ENCODE measurements at regions not wholly inside any gene's neighbourhood (a gene's known extent, or its start where the extent isn't known, plus 50 kb on each side); places are given as distances from the start of the nearest gene placed in this dataset.
"Not testable (repeated sequence)": the region's sequence is repeated elsewhere in the genome, so short reads cannot be mapped to it uniquely, and the experiment has no call there.

DNA sequence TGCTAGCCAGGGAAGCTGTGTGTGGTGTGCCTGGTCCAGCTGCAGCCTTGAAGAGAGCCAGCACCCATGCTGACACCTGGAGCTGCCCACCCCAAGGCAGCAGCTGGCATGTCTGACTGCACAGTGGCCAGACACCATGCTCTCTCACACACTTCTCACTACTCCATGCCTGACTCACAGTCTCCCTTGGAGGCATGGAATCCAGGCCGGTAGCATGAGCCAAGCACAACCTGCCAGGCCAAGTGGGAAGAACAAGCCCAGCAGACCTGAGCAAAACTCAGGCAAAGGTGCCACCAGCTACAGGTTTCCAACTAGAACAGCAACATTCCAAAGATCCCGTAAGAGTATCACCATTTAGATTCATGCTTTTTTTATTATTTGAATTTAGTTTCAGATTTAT, 625.3 kb upstream of the LRRTM4 start:
- Histone ChIP-seq H3K27ac (ENCODE audit: low read depth in 2 of 2, low read length in 2 of 2) (no peak overlapping the region), H3K36me3 (ENCODE audit: control insufficient read depth in 2 of 3, insufficient read depth in 3 of 3, low read length in 3 of 3) (no peaks in the 10 kb centered on the region), H3K9me3 (ENCODE audit: control insufficient read depth in 2 of 3, insufficient read depth in 1 of 3, low read length in 3 of 3) (no peaks in the 10 kb centered on the region), H3K4me1 (ENCODE audit: control insufficient read depth in 2 of 3, insufficient read depth in 2 of 3, low read depth in 1 of 3, low read length in 3 of 3) (no peaks in the 10 kb centered on the region), H3K9ac (ENCODE audit: low read length in 3 of 3) (no peak overlapping the region), H3K27me3 (ENCODE audit: control insufficient read depth, insufficient read depth, low read length) (no peaks in the 10 kb centered on the region), H3K4me3 (ENCODE audit: low read length in 3 of 3) (no peak overlapping the region)
- DNase-seq (no peak), FAIRE-seq (no peak)
- TF ChIP-seq, protein P1, sequence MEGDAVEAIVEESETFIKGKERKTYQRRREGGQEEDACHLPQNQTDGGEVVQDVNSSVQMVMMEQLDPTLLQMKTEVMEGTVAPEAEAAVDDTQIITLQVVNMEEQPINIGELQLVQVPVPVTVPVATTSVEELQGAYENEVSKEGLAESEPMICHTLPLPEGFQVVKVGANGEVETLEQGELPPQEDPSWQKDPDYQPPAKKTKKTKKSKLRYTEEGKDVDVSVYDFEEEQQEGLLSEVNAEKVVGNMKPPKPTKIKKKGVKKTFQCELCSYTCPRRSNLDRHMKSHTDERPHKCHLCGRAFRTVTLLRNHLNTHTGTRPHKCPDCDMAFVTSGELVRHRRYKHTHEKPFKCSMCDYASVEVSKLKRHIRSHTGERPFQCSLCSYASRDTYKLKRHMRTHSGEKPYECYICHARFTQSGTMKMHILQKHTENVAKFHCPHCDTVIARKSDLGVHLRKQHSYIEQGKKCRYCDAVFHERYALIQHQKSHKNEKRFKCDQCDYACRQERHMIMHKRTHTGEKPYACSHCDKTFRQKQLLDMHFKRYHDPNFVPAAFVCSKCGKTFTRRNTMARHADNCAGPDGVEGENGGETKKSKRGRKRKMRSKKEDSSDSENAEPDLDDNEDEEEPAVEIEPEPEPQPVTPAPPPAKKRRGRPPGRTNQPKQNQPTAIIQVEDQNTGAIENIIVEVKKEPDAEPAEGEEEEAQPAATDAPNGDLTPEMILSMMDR (IDR thresholded peaks at IDR 0.05; ENCODE audit: borderline replicate concordance, extremely low read depth, insufficient read depth), result no peak
- intact Hi-C loops (cut with DNase I), result no loop called here

- intact Hi-C loops (cut with DNase I), result no loop called here
- Histone ChIP-seq H3K4me1 (ENCODE audit: control insufficient read depth in 2 of 3, insufficient read depth in 2 of 3, low read depth in 1 of 3, low read length in 3 of 3) (no peaks in the 10 kb centered on the region), H3K36me3 (ENCODE audit: control insufficient read depth in 2 of 3, insufficient read depth in 3 of 3, low read length in 3 of 3) (no peaks in the 10 kb centered on the region), H3K9ac (ENCODE audit: low read length in 3 of 3) (no peak overlapping the region), H3K9me3 (ENCODE audit: control insufficient read depth in 2 of 3, insufficient read depth in 1 of 3, low read length in 3 of 3) (no peaks in the 10 kb centered on the region), H3K27me3 (ENCODE audit: control insufficient read depth, insufficient read depth, low read length) (no peaks in the 10 kb centered on the region), H3K27ac (ENCODE audit: low read depth in 2 of 2, low read length in 2 of 2) (no peak overlapping the region), H3K4me3 (ENCODE audit: low read length in 3 of 3) (no peak overlapping the region)
- DNase-seq (no peak), FAIRE-seq (no peak)
- TF ChIP-seq, protein P1 (IDR thresholded peaks at IDR 0.05; ENCODE audit: borderline replicate concordance, extremely low read depth, insufficient read depth), result no peak
Measured at GRCh38 chr2:78154586-78154985, 632.4 kb upstream of the LRRTM4 start.

- no peak for DNase-seq
- FAIRE-seq, result no peak
- H3K27ac ChIP-seq (ENCODE audit: low read depth in 2 of 2, low read length in 2 of 2), result no peak overlapping the region
- no peaks in the 10 kb centered on the region for H3K4me1 ChIP-seq (ENCODE audit: control insufficient read depth in 2 of 3, insufficient read depth in 2 of 3, low read depth in 1 of 3, low read length in 3 of 3)
- no peak overlapping the region for H3K9ac ChIP-seq (ENCODE audit: low read length in 3 of 3)
- H3K36me3 ChIP-seq (ENCODE audit: control insufficient read depth in 2 of 3, insufficient read depth in 3 of 3, low read length in 3 of 3), result no peaks in the 10 kb centered on the region
- TF ChIP-seq, protein P1 (IDR thresholded peaks at IDR 0.05; ENCODE audit: borderline replicate concordance, extremely low read depth, insufficient read depth), result no peak
- H3K4me3 ChIP-seq (ENCODE audit: low read length in 3 of 3), result no peak overlapping the region
- no peaks in the 10 kb centered on the region for H3K9me3 ChIP-seq (ENCODE audit: control insufficient read depth in 2 of 3, insufficient read depth in 1 of 3, low read length in 3 of 3)
- no peaks in the 10 kb centered on the region for H3K27me3 ChIP-seq (ENCODE audit: control insufficient read depth, insufficient read depth, low read length)
- intact Hi-C loops (cut with DNase I), result no loop called here
Measured at GRCh38 chr2:78162202-78162601, 640.0 kb upstream of the LRRTM4 start.

GRCh38 chr2:78172157-78172556, 650.0 kb upstream of the LRRTM4 start:
- H3K36me3 ChIP-seq (ENCODE audit: control insufficient read depth in 2 of 3, insufficient read depth in 3 of 3, low read length in 3 of 3); H3K4me1 ChIP-seq (ENCODE audit: control insufficient read depth in 2 of 3, insufficient read depth in 2 of 3, low read depth in 1 of 3, low read length in 3 of 3); H3K4me3 ChIP-seq (ENCODE audit: low read length in 3 of 3); FAIRE-seq; H3K9me3 ChIP-seq (ENCODE audit: control insufficient read depth in 2 of 3, insufficient read depth in 1 of 3, low read length in 3 of 3); H3K27me3 ChIP-seq (ENCODE audit: control insufficient read depth, insufficient read depth, low read length); H3K9ac ChIP-seq (ENCODE audit: low read length in 3 of 3); DNase-seq; H3K27ac ChIP-seq (ENCODE audit: low read depth in 2 of 2, low read length in 2 of 2); intact Hi-C loops (cut with DNase I): not testable (repeated sequence)

Measured in kidney (tissue), 13 donors.